Ovary (tissue), 7 donors: ENCODE measurements at regions not wholly inside any gene's neighbourhood (a gene's known extent, or its start where the extent isn't known, plus 50 kb on each side); places are given as distances from the start of the nearest gene placed in this dataset.

ENCODE experiments used
- DNase-seq, 5 donors: peaks; one replicate each; pipeline ENCODE4 v3.0.0-alpha.2; 2019 to 2020
- H3K27ac ChIP-seq, 2 donors: fragments of 200-600 bp; one replicate each; pipeline versions ENCODE4 v1.5.1 to v1.8.0; 2019 to 2022
- H3K27me3 ChIP-seq: fragments of 200-600 bp; one replicate; pipeline ENCODE4 v1.8.0; 2022
- H3K36me3 ChIP-seq: fragments of 200-600 bp; sonication (generic); one replicate; pipeline ENCODE4 v1.5.1; 2019
- H3K4me1 ChIP-seq: one replicate; pipeline ENCODE4 v1.8.1; 2013; ENCODE audit warnings: mild to moderate bottlenecking, moderate library complexity; ENCODE audit not compliant: insufficient read depth
- H3K4me3 ChIP-seq: fragments of 200-600 bp; sonication (generic); one replicate; pipeline ENCODE4 v1.5.1; 2017
- H3K9me3 ChIP-seq, 2 donors: fragments of 200-600 bp in 1 of 2; sonication (generic) in 1 of 2; one replicate each; pipeline versions ENCODE4 v1.5.1 to v1.8.1; 2013 to 2019; ENCODE audit warnings: mild to moderate bottlenecking in 1 of 2, moderate library complexity in 1 of 2
- EP300 ChIP-seq: sonication (generic); formaldehyde crosslinking; IDR thresholded peaks from one replicate; pipeline ENCODE4 v1.6.1; 2017; ENCODE audit warnings: antibody characterized with exemption
- POLR2A ChIP-seq: fragments of 450-650 bp; IDR thresholded peaks from one replicate; pipeline ENCODE4 v1.6.1; 2017; ENCODE audit warnings: antibody characterized with exemption, mild to moderate bottlenecking, moderate library complexity
- whole genome bisulfite sequencing, 3 donors: extraction: QIAGEN DNeasy Blood & Tissue Kit in 1 of 3; methylation state at CpG; one replicate each; pipeline versions ENCODE4 v1.1.5 to v1.1.7; 2013 to 2017; 5-methylcytosine and 5-hydroxymethylcytosine counted together
- intact Hi-C, 4 donors: fragments of 100-400 bp; cut with DNase I; formaldehyde crosslinking; loops; one replicate each; pipeline versions ENCODE4 v1.11.0 to v1.15.1; 2022 to 2023
- TF ChIP-seq, protein P1 (sequence below), 3 donors: fragments of 450-650 bp in 2 of 3; fragments of 200-600 bp in 1 of 3; IDR thresholded peaks; one replicate each; pipeline versions ENCODE4 v1.5.1 to v1.8.0; 2016 to 2022; ENCODE audit warnings: antibody characterized with exemption in 3 of 3, mild to moderate bottlenecking in 1 of 3
- donor health status: DM: no; HTN: no; CAD: no; lungs with moderate emphysema.
- donor health status: DM: no; HTN: no; CAD: no.
- donor health status: Bipolar disorder and iron deficiency.
- donor health status: DM: no; HTN: no; CAD: no.
- donor health status: DM: yes; HTN: yes; CAD: no.

DNA sequence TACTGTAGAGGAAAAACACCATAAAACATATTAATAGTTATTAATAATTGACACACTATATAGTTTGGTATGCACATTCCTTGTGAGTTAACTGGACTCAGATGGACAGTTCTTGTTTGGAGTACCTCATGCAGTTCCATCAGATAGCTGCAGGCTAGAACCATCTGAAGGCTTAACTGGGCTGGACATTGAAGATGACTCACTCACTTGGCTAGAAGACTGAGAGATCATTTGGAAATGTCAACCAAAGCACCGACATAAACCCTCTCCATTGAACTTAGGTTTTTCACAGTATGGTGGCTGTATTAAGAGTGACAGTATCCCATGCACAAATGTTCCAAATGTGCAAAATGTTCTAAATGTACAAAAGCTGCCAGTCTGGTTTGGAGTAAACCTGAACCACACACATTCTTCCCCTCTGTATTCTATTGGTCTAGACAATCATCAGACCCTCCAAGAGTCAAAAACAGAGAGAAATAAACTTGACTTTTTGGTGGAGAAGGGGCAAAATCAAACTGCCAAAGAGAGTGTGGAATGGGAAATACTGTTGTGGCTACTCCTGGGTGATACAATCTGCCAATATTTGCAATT, 708.4 kb downstream of the KCNT2 start:
- no peak for DNase-seq
- H3K9me3 ChIP-seq, result no peaks in the 10 kb centered on the region
- no peaks in the 10 kb centered on the region for H3K36me3 ChIP-seq
- H3K27me3 ChIP-seq, result no peaks in the 10 kb centered on the region
- WGBS, 3 donors, result 45 to 67% (median 62%) methylated on average over 1 of the region's 1 CpG
- H3K4me1 ChIP-seq, result no peaks in the 10 kb centered on the region
- H3K27ac ChIP-seq, result no peak overlapping the region
- TF ChIP-seq POLR2A, result no peak
- TF ChIP-seq EP300, result no peak
- TF ChIP-seq, protein P1, sequence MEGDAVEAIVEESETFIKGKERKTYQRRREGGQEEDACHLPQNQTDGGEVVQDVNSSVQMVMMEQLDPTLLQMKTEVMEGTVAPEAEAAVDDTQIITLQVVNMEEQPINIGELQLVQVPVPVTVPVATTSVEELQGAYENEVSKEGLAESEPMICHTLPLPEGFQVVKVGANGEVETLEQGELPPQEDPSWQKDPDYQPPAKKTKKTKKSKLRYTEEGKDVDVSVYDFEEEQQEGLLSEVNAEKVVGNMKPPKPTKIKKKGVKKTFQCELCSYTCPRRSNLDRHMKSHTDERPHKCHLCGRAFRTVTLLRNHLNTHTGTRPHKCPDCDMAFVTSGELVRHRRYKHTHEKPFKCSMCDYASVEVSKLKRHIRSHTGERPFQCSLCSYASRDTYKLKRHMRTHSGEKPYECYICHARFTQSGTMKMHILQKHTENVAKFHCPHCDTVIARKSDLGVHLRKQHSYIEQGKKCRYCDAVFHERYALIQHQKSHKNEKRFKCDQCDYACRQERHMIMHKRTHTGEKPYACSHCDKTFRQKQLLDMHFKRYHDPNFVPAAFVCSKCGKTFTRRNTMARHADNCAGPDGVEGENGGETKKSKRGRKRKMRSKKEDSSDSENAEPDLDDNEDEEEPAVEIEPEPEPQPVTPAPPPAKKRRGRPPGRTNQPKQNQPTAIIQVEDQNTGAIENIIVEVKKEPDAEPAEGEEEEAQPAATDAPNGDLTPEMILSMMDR (IDR thresholded peaks at IDR 0.05), result no peak
- intact Hi-C loops, result no loop called here
- H3K4me3 ChIP-seq, result no peak overlapping the region

DNA sequence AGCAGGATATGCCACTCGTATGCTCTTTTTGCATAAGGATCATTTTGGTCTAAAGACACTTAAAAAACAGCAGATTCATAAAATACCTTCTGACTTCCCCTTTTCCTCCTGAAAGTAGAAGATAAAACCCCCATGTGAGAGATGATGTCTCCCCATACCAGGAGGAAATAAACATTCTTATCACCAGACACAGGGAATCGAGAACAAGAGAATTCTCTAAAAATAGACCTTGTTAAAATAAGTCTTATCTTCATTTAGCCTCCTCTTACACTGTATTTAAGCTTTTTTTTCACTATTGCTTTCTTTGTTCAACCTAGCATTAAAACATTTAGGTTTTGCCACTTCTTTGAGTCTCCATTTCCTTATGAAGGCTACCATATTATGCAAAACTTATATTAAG, 709.3 kb downstream of the KCNT2 start:
- WGBS, 3 donors, result 16 to 25% (median 22%) methylated on average over 2 of the region's 2 CpGs
- H3K27ac ChIP-seq, result no peak overlapping the region
- TF ChIP-seq EP300 (no peak), POLR2A (no peak)
- TF ChIP-seq, protein P1 (IDR thresholded peaks at IDR 0.05), result no peak
- intact Hi-C loops, result no loop called here
- no peak for DNase-seq
- H3K27me3 ChIP-seq, result no peaks in the 10 kb centered on the region
- no peaks in the 10 kb centered on the region for H3K4me1 ChIP-seq
- H3K9me3 ChIP-seq, result no peaks in the 10 kb centered on the region
- no peak overlapping the region for H3K4me3 ChIP-seq
- no peaks in the 10 kb centered on the region for H3K36me3 ChIP-seq

DNA sequence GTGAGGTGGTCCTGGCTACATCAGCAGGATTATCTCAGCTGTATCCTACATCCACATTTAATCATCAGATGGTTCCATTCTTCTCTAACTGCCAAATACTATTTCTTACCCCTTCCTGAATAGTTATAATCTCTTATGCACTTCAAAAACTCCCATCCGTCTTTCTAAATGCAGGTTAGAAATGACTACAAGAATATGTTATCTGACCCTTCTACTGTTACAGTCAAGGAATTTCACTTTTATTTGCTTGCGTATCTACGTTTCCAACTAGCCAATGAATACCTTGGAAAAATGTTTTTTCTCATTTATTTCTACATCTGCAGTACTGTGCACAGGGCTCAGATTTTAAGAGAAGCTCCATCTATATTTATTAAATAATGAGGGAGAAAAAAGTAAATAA, 709.9 kb downstream of the KCNT2 start:
- Histone ChIP-seq H3K27me3 (no peaks in the 10 kb centered on the region), H3K4me3 (no peak overlapping the region), H3K27ac (no peak overlapping the region), H3K9me3 (no peaks in the 10 kb centered on the region), H3K36me3 (no peaks in the 10 kb centered on the region), H3K4me1 (no peaks in the 10 kb centered on the region)
- 52 to 59% (median 54%) methylated on average over 3 of the region's 3 CpGs for WGBS, 3 donors
- intact Hi-C loops, result no loop called here
- no peak for DNase-seq
- TF ChIP-seq EP300, result no peak
- TF ChIP-seq, protein P1 (IDR thresholded peaks at IDR 0.05), result no peak

DNA sequence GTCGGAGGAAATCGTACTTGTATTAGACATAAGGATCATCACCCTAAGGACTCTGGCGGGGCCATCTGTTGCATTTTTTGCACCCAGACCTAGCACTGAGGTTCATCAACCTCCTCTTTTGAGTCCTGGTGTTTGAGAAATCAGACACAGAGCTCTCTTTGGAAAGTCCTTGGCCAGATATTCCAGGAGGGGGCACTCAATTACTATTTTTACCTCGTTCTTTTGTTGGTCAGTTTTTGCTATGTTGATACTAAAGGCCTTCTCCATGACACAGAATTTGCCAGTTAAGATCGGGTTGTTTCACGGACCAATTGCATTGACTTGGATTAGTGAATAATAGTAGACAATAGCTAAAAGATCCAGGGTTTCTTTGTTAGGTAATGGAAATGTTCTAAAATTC, 711.2 kb downstream of the KCNT2 start:
- no peaks in the 10 kb centered on the region for H3K4me1 ChIP-seq
- intact Hi-C loops, result no loop called here
- no peaks in the 10 kb centered on the region for H3K36me3 ChIP-seq
- no peaks in the 10 kb centered on the region for H3K9me3 ChIP-seq
- no peaks in the 10 kb centered on the region for H3K27me3 ChIP-seq
- no peak for TF ChIP-seq EP300
- TF ChIP-seq POLR2A, result no peak
- TF ChIP-seq, protein P1 (IDR thresholded peaks at IDR 0.05), result no peak
- 93 to 94% (median 93%) methylated on average over 6 of the region's 6 CpGs for WGBS, 3 donors
- H3K27ac ChIP-seq, result no peak overlapping the region
- no peak for DNase-seq
- no peak overlapping the region for H3K4me3 ChIP-seq
